Esophagus squamous epithelium (tissue), 4 donors: ENCODE measurements at regions not wholly inside any gene's neighbourhood (a gene's known extent, or its start where the extent isn't known, plus 50 kb on each side); places are given as distances from the start of the nearest gene placed in this dataset.

ENCODE experiments used
- CTCF ChIP-seq, 6 experiments: fragments of 450-650 bp in 4 of 6; fragments of 200-600 bp in 2 of 6; sonication (generic) in 2 of 6; IDR thresholded peaks; one replicate each; pipeline ENCODE4 v1.5.1; 2016 to 2019; ENCODE audit warnings: antibody characterized with exemption in 6 of 6, mild to moderate bottlenecking in 4 of 6, moderate library complexity in 4 of 6
- POLR2A ChIP-seq, 4 donors: fragments of 450-650 bp; IDR thresholded peaks; one replicate each; pipeline ENCODE4 v1.6.1; 2017; ENCODE audit warnings: antibody characterized with exemption in 4 of 4, mild to moderate bottlenecking in 4 of 4, moderate library complexity in 3 of 4

DNA sequence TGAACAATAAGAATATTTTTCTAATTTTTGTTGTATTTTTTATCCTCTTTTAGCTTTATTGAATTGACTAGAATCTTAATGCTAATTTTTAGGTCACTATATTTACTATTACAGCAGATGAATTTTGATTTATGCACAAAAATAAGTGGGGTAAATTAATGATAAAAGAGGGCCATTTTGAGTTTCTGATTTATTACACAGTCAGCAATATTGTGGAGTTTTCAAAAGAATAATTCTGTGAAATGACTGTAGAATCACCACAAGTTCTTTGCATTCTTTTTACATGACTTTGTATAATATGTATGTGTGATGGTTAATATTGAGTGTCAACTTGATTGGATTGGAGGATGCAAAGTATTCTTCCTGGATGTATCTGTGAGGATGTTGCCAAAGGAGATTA is 812.4 kb upstream of the DPPA4 start:
- no peak for TF ChIP-seq CTCF (IDR thresholded peaks at IDR 0.05)
- TF ChIP-seq POLR2A (IDR thresholded peaks at IDR 0.05), result no peak
